Lung (tissue), 11 donors: ENCODE measurements at regions not wholly inside any gene's neighbourhood (a gene's known extent, or its start where the extent isn't known, plus 50 kb on each side); places are given as distances from the start of the nearest gene placed in this dataset.

Experiments
- ATAC-seq: fragments of 200-7000 bp; cut with Tn5 transposase; one replicate; pipeline ENCODE4 v1.9.1; 2020; ENCODE audit warnings: moderate number of reproducible peaks; ENCODE audit not compliant: insufficient read depth, low FRiP score
- DNase-seq, 3 donors: peaks; one replicate each; pipeline ENCODE4 v3.0.0-alpha.2; 2013 to 2017
- H3K27ac ChIP-seq, 2 donors: one replicate each; pipeline ENCODE4 v1.5.1; 2013; ENCODE audit warnings: mild to moderate bottlenecking in 2 of 2, moderate library complexity in 2 of 2, control low read depth in 1 of 2, inconsistent platforms in 1 of 2, low read depth in 1 of 2, low read length in 1 of 2
- H3K27me3 ChIP-seq, 3 donors: one replicate each; pipeline ENCODE4 v1.5.1; 2013; ENCODE audit warnings: low read length in 2 of 3; ENCODE audit not compliant: control insufficient read depth in 3 of 3, insufficient read depth in 3 of 3
- H3K36me3 ChIP-seq, 4 donors: one replicate each; pipeline ENCODE4 v1.5.1; 2013; ENCODE audit warnings: low read length in 4 of 4, mild to moderate bottlenecking in 1 of 4, moderate library complexity in 1 of 4; ENCODE audit not compliant: control insufficient read depth in 4 of 4, insufficient read depth in 4 of 4
- H3K4me1 ChIP-seq, 5 donors: one replicate each; pipeline ENCODE4 v1.5.1; 2013; ENCODE audit warnings: low read length in 5 of 5, mild to moderate bottlenecking in 2 of 5, moderate library complexity in 1 of 5; ENCODE audit not compliant: control insufficient read depth in 5 of 5, insufficient read depth in 5 of 5
- H3K4me3 ChIP-seq: one replicate; pipeline ENCODE4 v1.5.1; 2013; ENCODE audit warnings: mild to moderate bottlenecking, control low read depth, moderate library complexity
- H3K9ac ChIP-seq, 2 donors: one replicate each; pipeline ENCODE4 v1.5.1; 2013; ENCODE audit warnings: low read length in 2 of 2, control low read depth in 1 of 2; ENCODE audit not compliant: insufficient read depth in 1 of 2
- H3K9me3 ChIP-seq, 4 donors: one replicate each; pipeline ENCODE4 v1.5.1; 2013; ENCODE audit warnings: low read length in 3 of 4, mild to moderate bottlenecking in 1 of 4, moderate library complexity in 1 of 4; ENCODE audit not compliant: control insufficient read depth in 4 of 4, insufficient read depth in 3 of 4
- WGBS, 2 donors: extraction: QIAGEN DNeasy Blood & Tissue Kit; methylation state at CpG; one replicate each; pipeline ENCODE4 v1.1.7; 2013; 5-methylcytosine and 5-hydroxymethylcytosine counted together
- TF ChIP-seq, protein P1 (sequence below): IDR thresholded peaks from 2 replicates; pipeline ENCODE4 v1.5.1; 2012; ENCODE audit warnings: mild to moderate bottlenecking; ENCODE audit errors: control extremely low read depth, extremely low read depth
- donor health status: control.
- donor health status: control.
- donor health status: Bipolar disorder and iron deficiency.
- donor health status: healthy.
- donor health status: DM: yes; HTN: yes; CAD: no.

DNA sequence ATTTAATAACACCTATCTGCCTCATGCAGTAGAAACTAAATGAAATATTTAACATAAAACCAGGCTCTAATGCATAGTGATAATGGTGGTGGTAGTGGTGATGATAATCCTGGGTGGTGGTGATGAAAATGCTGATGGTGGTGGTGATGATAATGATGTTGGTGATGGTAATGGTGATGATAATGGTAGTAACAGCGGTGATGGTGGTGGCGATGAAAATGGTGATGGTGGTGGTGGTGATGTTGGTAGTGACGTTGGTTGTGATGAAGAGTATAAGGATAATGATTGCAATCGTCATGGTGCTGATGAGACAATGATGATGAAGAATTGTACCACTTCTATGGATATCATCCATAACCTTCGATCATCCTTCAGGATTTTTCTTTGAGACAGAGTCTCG, 173.7 kb upstream of the CDH11 start:
- TF ChIP-seq, protein P1, sequence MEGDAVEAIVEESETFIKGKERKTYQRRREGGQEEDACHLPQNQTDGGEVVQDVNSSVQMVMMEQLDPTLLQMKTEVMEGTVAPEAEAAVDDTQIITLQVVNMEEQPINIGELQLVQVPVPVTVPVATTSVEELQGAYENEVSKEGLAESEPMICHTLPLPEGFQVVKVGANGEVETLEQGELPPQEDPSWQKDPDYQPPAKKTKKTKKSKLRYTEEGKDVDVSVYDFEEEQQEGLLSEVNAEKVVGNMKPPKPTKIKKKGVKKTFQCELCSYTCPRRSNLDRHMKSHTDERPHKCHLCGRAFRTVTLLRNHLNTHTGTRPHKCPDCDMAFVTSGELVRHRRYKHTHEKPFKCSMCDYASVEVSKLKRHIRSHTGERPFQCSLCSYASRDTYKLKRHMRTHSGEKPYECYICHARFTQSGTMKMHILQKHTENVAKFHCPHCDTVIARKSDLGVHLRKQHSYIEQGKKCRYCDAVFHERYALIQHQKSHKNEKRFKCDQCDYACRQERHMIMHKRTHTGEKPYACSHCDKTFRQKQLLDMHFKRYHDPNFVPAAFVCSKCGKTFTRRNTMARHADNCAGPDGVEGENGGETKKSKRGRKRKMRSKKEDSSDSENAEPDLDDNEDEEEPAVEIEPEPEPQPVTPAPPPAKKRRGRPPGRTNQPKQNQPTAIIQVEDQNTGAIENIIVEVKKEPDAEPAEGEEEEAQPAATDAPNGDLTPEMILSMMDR = no peak
- no peak for DNase-seq
- no peaks in the 10 kb centered on the region for H3K36me3 ChIP-seq
- 94 to 96% methylated on average over 6 of the region's 6 CpGs for WGBS, 2 donors
- no peak overlapping the region for H3K27ac ChIP-seq
- no peak for ATAC-seq
- no peaks in the 10 kb centered on the region for H3K9me3 ChIP-seq
- no peaks in the 10 kb centered on the region for H3K27me3 ChIP-seq
- peaks cover 0 to 2% (median 0%) of the 10 kb centered on the region in 5 donors for H3K4me1 ChIP-seq
- no peak overlapping the region for H3K4me3 ChIP-seq
- no peak overlapping the region for H3K9ac ChIP-seq

DNA sequence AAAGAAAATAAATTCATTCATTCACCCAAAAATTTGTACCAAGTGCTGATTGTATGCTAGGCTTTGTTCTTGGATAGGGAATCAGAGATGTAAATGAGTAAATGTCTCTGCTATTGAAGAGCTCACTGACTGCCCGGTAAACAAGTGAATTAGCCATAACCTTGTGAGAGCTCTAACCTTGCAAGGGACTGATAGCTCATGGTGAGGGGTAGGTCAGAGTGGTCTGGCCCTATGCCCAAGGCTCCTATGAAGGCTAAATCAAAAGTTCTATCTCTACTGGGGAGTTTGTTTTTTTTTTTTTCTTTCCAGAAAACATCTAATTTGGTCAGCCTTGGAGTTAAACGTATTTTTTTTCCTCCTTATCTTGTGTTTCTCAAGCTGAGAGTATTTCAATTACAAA, 172.8 kb upstream of the CDH11 start:
- TF ChIP-seq, protein P1 = no peak
- 86% methylated on average over 2 of the region's 2 CpGs for WGBS, 2 donors
- Histone ChIP-seq H3K4me3 (no peak overlapping the region), H3K27ac (no peak overlapping the region), H3K36me3 (no peaks in the 10 kb centered on the region), H3K9ac (no peak overlapping the region), H3K27me3 (no peaks in the 10 kb centered on the region), H3K9me3 (no peaks in the 10 kb centered on the region), H3K4me1 (peaks cover 0 to 2% (median 0%) of the 10 kb centered on the region in 5 donors)
- no peak for ATAC-seq
- no peak for DNase-seq

DNA sequence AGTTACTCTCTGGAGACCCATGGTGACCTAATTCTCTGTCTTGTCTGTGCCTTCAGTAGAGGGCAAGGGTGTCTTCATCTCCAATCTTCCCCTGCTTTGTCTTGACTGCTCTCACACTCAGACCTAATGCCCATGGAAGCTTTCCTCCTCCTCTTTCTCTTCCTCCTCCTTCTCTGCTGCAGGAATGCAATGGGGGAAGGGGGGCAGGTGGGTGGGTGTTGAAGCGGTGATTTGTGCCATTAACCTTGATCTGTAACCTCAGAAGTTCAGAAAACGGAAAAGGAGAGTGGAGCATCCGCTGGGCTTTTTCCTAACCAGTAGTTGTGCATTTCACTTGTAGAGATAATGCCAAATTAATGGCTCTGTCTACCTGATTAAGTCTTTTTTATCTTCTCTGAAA, 172.3 kb upstream of the CDH11 start:
- 77 to 82% methylated on average over 3 of the region's 3 CpGs for WGBS, 2 donors
- H3K4me1 ChIP-seq = peaks cover 0 to 2% (median 0%) of the 10 kb centered on the region in 5 donors
- no peak overlapping the region for H3K27ac ChIP-seq
- ATAC-seq = no peak
- H3K4me3 ChIP-seq = no peak overlapping the region
- no peaks in the 10 kb centered on the region for H3K9me3 ChIP-seq
- TF ChIP-seq, protein P1 = no peak
- DNase-seq = no peak
- no peak overlapping the region for H3K9ac ChIP-seq
- H3K36me3 ChIP-seq = no peaks in the 10 kb centered on the region
- H3K27me3 ChIP-seq = no peaks in the 10 kb centered on the region

DNA sequence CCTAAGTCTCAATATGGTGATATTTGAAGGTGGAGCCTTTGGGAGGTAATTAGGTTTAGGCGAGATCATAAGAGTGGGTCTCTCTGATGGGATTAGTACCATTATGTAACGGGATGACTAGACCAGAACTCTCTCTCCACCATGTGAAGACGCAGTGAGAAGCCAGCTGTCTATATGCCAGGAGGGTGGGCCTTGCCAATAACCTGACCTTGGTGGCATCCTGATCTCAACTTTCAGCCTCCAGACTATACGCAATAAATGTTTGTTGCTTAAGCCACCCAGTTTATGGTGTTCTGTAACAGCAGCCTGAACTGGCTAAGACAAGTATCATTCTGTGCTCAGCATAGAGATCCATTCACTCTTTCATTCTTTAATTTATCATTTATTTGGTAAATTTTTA, 167.2 kb upstream of the CDH11 start:
- no peaks in the 10 kb centered on the region for H3K36me3 ChIP-seq
- no peak for DNase-seq
- WGBS, 2 donors = 81 to 85% methylated on average over 4 of the region's 4 CpGs
- ATAC-seq = peak; percentile 11
- no peaks in the 10 kb centered on the region for H3K9me3 ChIP-seq
- TF ChIP-seq, protein P1 = no peak
- H3K4me3 ChIP-seq = no peak overlapping the region
- no peaks in the 10 kb centered on the region for H3K27me3 ChIP-seq
- no peak overlapping the region for H3K9ac ChIP-seq
- peaks cover 0 to 19% (median 1%) of the 10 kb centered on the region in 5 donors for H3K4me1 ChIP-seq
- no peak overlapping the region for H3K27ac ChIP-seq
